ENCODE measurements at regions not wholly inside any gene's neighbourhood (a gene's known extent, or its start where the extent isn't known, plus 50 kb on each side); places are given as distances from the start of the nearest gene placed in this dataset.
"Not testable (repeated sequence)": the region's sequence is repeated elsewhere in the genome, so short reads cannot be mapped to it uniquely, and the experiment has no call there.

- in situ Hi-C loops (cut with HindIII; ENCODE audit: low pct_unique_long_range_greater_than_20kb, low sequenced_read_pairs) = no loop called here
- no peak for DNase-seq (ENCODE audit: low read depth in 1 of 2, low spot score in 1 of 2)
- no peak for TF ChIP-seq JUND (IDR thresholded peaks at IDR 0.05; ENCODE audit: low read depth)
Measured at GRCh38 chrX:144494074-144494473, 610.2 kb downstream of the UBE2NL start.

GRCh38 chrX:144531877-144532276, 648.0 kb downstream of the UBE2NL start:
- in situ Hi-C loops (cut with HindIII; ENCODE audit: low pct_unique_long_range_greater_than_20kb, low sequenced_read_pairs) = no loop called here
- TF ChIP-seq JUND (IDR thresholded peaks at IDR 0.05; ENCODE audit: low read depth) = no peak
- no peak for DNase-seq (ENCODE audit: low read depth in 1 of 2, low spot score in 1 of 2)

GRCh38 chrX:144566592-144566991, 680.7 kb upstream of the SPANXN1 start:
- in situ Hi-C loops (cut with HindIII; ENCODE audit: low pct_unique_long_range_greater_than_20kb, low sequenced_read_pairs) = no loop called here
- no peak for TF ChIP-seq JUND (IDR thresholded peaks at IDR 0.05; ENCODE audit: low read depth)
- DNase-seq (ENCODE audit: low read depth in 1 of 2, low spot score in 1 of 2) = peak in 1 of 2 experiments; percentile 11

- peak in 1 of 2 experiments; percentile 36 for DNase-seq (ENCODE audit: low read depth in 1 of 2, low spot score in 1 of 2)
- no peak for TF ChIP-seq JUND (IDR thresholded peaks at IDR 0.05; ENCODE audit: low read depth)
- in situ Hi-C loops (cut with HindIII; ENCODE audit: low pct_unique_long_range_greater_than_20kb, low sequenced_read_pairs) = no loop called here
Measured at GRCh38 chrX:144586756-144587155, 660.5 kb upstream of the SPANXN1 start.

- TF ChIP-seq JUND (IDR thresholded peaks at IDR 0.05; ENCODE audit: low read depth) = no peak
- in situ Hi-C loops (cut with HindIII; ENCODE audit: low pct_unique_long_range_greater_than_20kb, low sequenced_read_pairs) = no loop called here
- no peak for DNase-seq (ENCODE audit: low read depth in 1 of 2, low spot score in 1 of 2)
Measured at GRCh38 chrX:144592036-144592435, 655.3 kb upstream of the SPANXN1 start.

- no peak for TF ChIP-seq JUND (IDR thresholded peaks at IDR 0.05; ENCODE audit: low read depth)
- in situ Hi-C loops (cut with HindIII; ENCODE audit: low pct_unique_long_range_greater_than_20kb, low sequenced_read_pairs) = no loop called here
- DNase-seq (ENCODE audit: low read depth in 1 of 2, low spot score in 1 of 2) = no peak
Measured at GRCh38 chrX:144601010-144601409, 646.3 kb upstream of the SPANXN1 start.

GRCh38 chrX:144612076-144612475, 635.2 kb upstream of the SPANXN1 start:
- no peak for TF ChIP-seq JUND (IDR thresholded peaks at IDR 0.05; ENCODE audit: low read depth)
- peak in 1 of 2 experiments; percentile 1 for DNase-seq (ENCODE audit: low read depth in 1 of 2, low spot score in 1 of 2)
- in situ Hi-C loops (cut with HindIII; ENCODE audit: low pct_unique_long_range_greater_than_20kb, low sequenced_read_pairs) = no loop called here

GRCh38 chrX:144616317-144616716, 631.0 kb upstream of the SPANXN1 start:
- in situ Hi-C loops (cut with HindIII; ENCODE audit: low pct_unique_long_range_greater_than_20kb, low sequenced_read_pairs) = no loop called here
- no peak for TF ChIP-seq JUND (IDR thresholded peaks at IDR 0.05; ENCODE audit: low read depth)
- DNase-seq (ENCODE audit: low read depth in 1 of 2, low spot score in 1 of 2) = no peak

- no peak for DNase-seq (ENCODE audit: low read depth in 1 of 2, low spot score in 1 of 2)
- in situ Hi-C loops (cut with HindIII; ENCODE audit: low pct_unique_long_range_greater_than_20kb, low sequenced_read_pairs) = no loop called here
- no peak for TF ChIP-seq JUND (IDR thresholded peaks at IDR 0.05; ENCODE audit: low read depth)
Measured at GRCh38 chrX:144627947-144628346, 619.4 kb upstream of the SPANXN1 start.

- DNase-seq (ENCODE audit: low read depth in 1 of 2, low spot score in 1 of 2); in situ Hi-C loops (cut with HindIII; ENCODE audit: low pct_unique_long_range_greater_than_20kb, low sequenced_read_pairs): not testable (repeated sequence)
Measured at GRCh38 chrX:144634451-144634850, 612.9 kb upstream of the SPANXN1 start.

GRCh38 chrX:144637731-144638130, 609.6 kb upstream of the SPANXN1 start:
- no peak for TF ChIP-seq JUND (IDR thresholded peaks at IDR 0.05; ENCODE audit: low read depth)
- DNase-seq (ENCODE audit: low read depth in 1 of 2, low spot score in 1 of 2) = no peak
- in situ Hi-C loops (cut with HindIII; ENCODE audit: low pct_unique_long_range_greater_than_20kb, low sequenced_read_pairs) = no loop called here

- TF ChIP-seq JUND (IDR thresholded peaks at IDR 0.05; ENCODE audit: low read depth) = no peak
- in situ Hi-C loops (cut with HindIII; ENCODE audit: low pct_unique_long_range_greater_than_20kb, low sequenced_read_pairs) = no loop called here
- peak in 1 of 2 experiments; percentile 19 for DNase-seq (ENCODE audit: low read depth in 1 of 2, low spot score in 1 of 2)
Measured at GRCh38 chrX:144648788-144649187, 598.5 kb upstream of the SPANXN1 start.

- no peak for TF ChIP-seq JUND (IDR thresholded peaks at IDR 0.05; ENCODE audit: low read depth)
- DNase-seq (ENCODE audit: low read depth in 1 of 2, low spot score in 1 of 2) = no peak
- in situ Hi-C loops (cut with HindIII; ENCODE audit: low pct_unique_long_range_greater_than_20kb, low sequenced_read_pairs) = no loop called here
Measured at GRCh38 chrX:144681501-144681900, 565.8 kb upstream of the SPANXN1 start.

GRCh38 chrX:144683247-144683646, 564.1 kb upstream of the SPANXN1 start:
- in situ Hi-C loops (cut with HindIII; ENCODE audit: low pct_unique_long_range_greater_than_20kb, low sequenced_read_pairs) = no loop called here
- TF ChIP-seq JUND (IDR thresholded peaks at IDR 0.05; ENCODE audit: low read depth) = no peak
- no peak for DNase-seq (ENCODE audit: low read depth in 1 of 2, low spot score in 1 of 2)
